Peyer's patch (tissue), 4 donors: ENCODE measurements at regions not wholly inside any gene's neighbourhood (a gene's known extent, or its start where the extent isn't known, plus 50 kb on each side); places are given as distances from the start of the nearest gene placed in this dataset.

Experiments
- POLR2A ChIP-seq, 2 donors: fragments of 450-650 bp; IDR thresholded peaks; one replicate each; pipeline ENCODE4 v1.5.1; 2017; ENCODE audit warnings: antibody characterized with exemption in 2 of 2, mild to moderate bottlenecking in 2 of 2, moderate library complexity in 2 of 2
- TF ChIP-seq, protein P1 (sequence below), 6 experiments: fragments of 450-650 bp in 4 of 6; fragments of 200-600 bp in 2 of 6; sonication (generic) in 1 of 6; IDR thresholded peaks; one replicate each; pipeline ENCODE4 v1.5.1; 2017 to 2019; ENCODE audit warnings: antibody characterized with exemption in 6 of 6, mild to moderate bottlenecking in 3 of 6, moderate library complexity in 1 of 6

DNA sequence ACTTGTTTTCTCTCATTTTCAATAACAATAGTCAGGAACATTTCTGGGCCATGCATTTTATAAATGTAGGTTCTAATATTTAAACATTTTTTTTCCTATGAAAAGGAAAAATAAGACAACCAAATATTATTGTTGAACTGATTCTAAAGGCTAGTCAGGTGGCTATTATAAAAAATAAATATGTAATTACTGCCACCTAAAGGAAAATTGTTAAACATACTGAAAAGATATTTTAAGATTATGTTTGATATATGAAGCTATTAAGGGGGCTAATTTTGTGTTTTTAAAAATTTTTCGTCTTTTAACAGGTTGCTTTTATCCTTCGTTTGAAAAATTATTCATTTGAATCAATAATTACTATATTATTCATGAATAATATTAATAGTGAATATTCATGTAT lies 62.2 kb upstream of the FDX1 start:
- TF ChIP-seq, protein P1, sequence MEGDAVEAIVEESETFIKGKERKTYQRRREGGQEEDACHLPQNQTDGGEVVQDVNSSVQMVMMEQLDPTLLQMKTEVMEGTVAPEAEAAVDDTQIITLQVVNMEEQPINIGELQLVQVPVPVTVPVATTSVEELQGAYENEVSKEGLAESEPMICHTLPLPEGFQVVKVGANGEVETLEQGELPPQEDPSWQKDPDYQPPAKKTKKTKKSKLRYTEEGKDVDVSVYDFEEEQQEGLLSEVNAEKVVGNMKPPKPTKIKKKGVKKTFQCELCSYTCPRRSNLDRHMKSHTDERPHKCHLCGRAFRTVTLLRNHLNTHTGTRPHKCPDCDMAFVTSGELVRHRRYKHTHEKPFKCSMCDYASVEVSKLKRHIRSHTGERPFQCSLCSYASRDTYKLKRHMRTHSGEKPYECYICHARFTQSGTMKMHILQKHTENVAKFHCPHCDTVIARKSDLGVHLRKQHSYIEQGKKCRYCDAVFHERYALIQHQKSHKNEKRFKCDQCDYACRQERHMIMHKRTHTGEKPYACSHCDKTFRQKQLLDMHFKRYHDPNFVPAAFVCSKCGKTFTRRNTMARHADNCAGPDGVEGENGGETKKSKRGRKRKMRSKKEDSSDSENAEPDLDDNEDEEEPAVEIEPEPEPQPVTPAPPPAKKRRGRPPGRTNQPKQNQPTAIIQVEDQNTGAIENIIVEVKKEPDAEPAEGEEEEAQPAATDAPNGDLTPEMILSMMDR (IDR thresholded peaks at IDR 0.05), result peak in 2 of 6 experiments; percentile 19 to 24
- no peak for TF ChIP-seq POLR2A (IDR thresholded peaks at IDR 0.05)
